ENCODE measurements at regions not wholly inside any gene's neighbourhood (a gene's known extent, or its start where the extent isn't known, plus 50 kb on each side); places are given as distances from the start of the nearest gene placed in this dataset.
"Not testable (repeated sequence)": the region's sequence is repeated elsewhere in the genome, so short reads cannot be mapped to it uniquely, and the experiment has no call there.

- no peak for TF ChIP-seq CTCF (IDR thresholded peaks at IDR 0.05; ENCODE audit: extremely low read depth, missing control alignments)
- no peak for DNase-seq (ENCODE audit: low spot score)
Observed at GRCh38 chr9:104300124-104300523, 203.9 kb upstream of the OR13F1 start.

- TF ChIP-seq CTCF (IDR thresholded peaks at IDR 0.05; ENCODE audit: extremely low read depth, missing control alignments) = no peak
- DNase-seq (ENCODE audit: low spot score) = no peak
Observed at GRCh38 chr9:104301755-104302154, 202.3 kb upstream of the OR13F1 start.

GRCh38 chr9:104302775-104303174 is 201.3 kb upstream of the OR13F1 start:
- DNase-seq (ENCODE audit: low spot score) = no peak
- no peak for TF ChIP-seq CTCF (IDR thresholded peaks at IDR 0.05; ENCODE audit: extremely low read depth, missing control alignments)

GRCh38 chr9:104304925-104305324 is 199.1 kb upstream of the OR13F1 start:
- TF ChIP-seq CTCF (IDR thresholded peaks at IDR 0.05; ENCODE audit: extremely low read depth, missing control alignments) = no peak
- DNase-seq (ENCODE audit: low spot score) = no peak

- TF ChIP-seq CTCF (IDR thresholded peaks at IDR 0.05; ENCODE audit: extremely low read depth, missing control alignments) = no peak
- DNase-seq (ENCODE audit: low spot score) = no peak
Observed at GRCh38 chr9:104313396-104314110, 190.5 kb upstream of the OR13F1 start.

- not testable (repeated sequence) for DNase-seq (ENCODE audit: low spot score)
Observed at GRCh38 chr9:104316201-104317009, 187.7 kb upstream of the OR13F1 start.

GRCh38 chr9:104319198-104319597 is 184.9 kb upstream of the OR13F1 start:
- DNase-seq (ENCODE audit: low spot score) = no peak
- no peak for TF ChIP-seq CTCF (IDR thresholded peaks at IDR 0.05; ENCODE audit: extremely low read depth, missing control alignments)

Measured in GM20000 (cell line).